OCI-LY1 (cell line): ENCODE measurements at regions not wholly inside any gene's neighbourhood (a gene's known extent, or its start where the extent isn't known, plus 50 kb on each side); places are given as distances from the start of the nearest gene placed in this dataset.

Experiments used
- H2AFZ ChIP-seq: fragments of 200-600 bp; sonication (generic), shearing (Covaris generic); 2 replicates; pipeline ENCODE4 v1.6.0; 2014; ENCODE audit warnings: antibody characterized with exemption, mild to moderate bottlenecking, low read length
- H3F3A ChIP-seq: fragments of 200-600 bp; sonication (generic), shearing (Covaris generic); 2 replicates; pipeline ENCODE4 v1.6.0; 2014; ENCODE audit warnings: mild to moderate bottlenecking, antibody characterized with exemption, low read length, moderate library complexity; ENCODE audit not compliant: insufficient read depth
- H3K27ac ChIP-seq: fragments of 200-600 bp; sonication (generic); 2 replicates; pipeline ENCODE4 v1.5.1; 2014; ENCODE audit warnings: low read length, mixed run types, mild to moderate bottlenecking, low read depth; ENCODE audit not compliant: poor library complexity, severe bottlenecking
- H3K27me3 ChIP-seq: fragments of 200-600 bp; sonication (generic); 2 replicates; pipeline ENCODE4 v1.6.0; 2014; ENCODE audit warnings: antibody characterized with exemption, mild to moderate bottlenecking, low read length, moderate library complexity; ENCODE audit not compliant: insufficient read depth
- H3K36me3 ChIP-seq: fragments of 200-600 bp; sonication (generic); 2 replicates; pipeline ENCODE4 v1.6.1; 2014; ENCODE audit warnings: mild to moderate bottlenecking, antibody characterized with exemption, low read length, moderate library complexity, mixed read lengths; ENCODE audit not compliant: insufficient read depth
- H3K4me1 ChIP-seq: fragments of 200-600 bp; sonication (generic); 2 replicates; pipeline ENCODE4 v1.5.1; 2014; ENCODE audit warnings: mild to moderate bottlenecking, low read length, moderate library complexity; ENCODE audit not compliant: insufficient read depth, severe bottlenecking
- H3K4me2 ChIP-seq: fragments of 200-600 bp; sonication (generic), shearing (Covaris generic); 2 replicates; pipeline ENCODE4 v1.6.1; 2014; ENCODE audit warnings: low read length
- H3K4me3 ChIP-seq: fragments of 200-600 bp; sonication (generic); 2 replicates; pipeline ENCODE4 v1.5.1; 2014; ENCODE audit warnings: low read length, low read depth, mild to moderate bottlenecking, mixed read lengths; ENCODE audit not compliant: poor library complexity, severe bottlenecking
- H3K79me2 ChIP-seq: fragments of 200-600 bp; shearing (Covaris generic); 2 replicates; pipeline ENCODE4 v1.6.1; 2016; ENCODE audit warnings: mixed run types, low read length, mixed read lengths; ENCODE audit not compliant: insufficient read depth
- H3K9ac ChIP-seq: fragments of 200-600 bp; sonication (generic), shearing (Covaris generic); 2 replicates; pipeline ENCODE4 v1.6.1; 2014; ENCODE audit warnings: mild to moderate bottlenecking, low read length, mixed read lengths
- H3K9me2 ChIP-seq: fragments of 200-600 bp; sonication (generic), shearing (Covaris generic); 2 replicates; pipeline ENCODE4 v1.6.1; 2014; ENCODE audit warnings: low read depth, mild to moderate bottlenecking, low read length, mixed read lengths
- H3K9me3 ChIP-seq: fragments of 200-600 bp; shearing (Covaris generic); 2 replicates; pipeline ENCODE4 v1.6.1; 2014; ENCODE audit warnings: low read length, mixed read lengths
- H4K20me1 ChIP-seq: fragments of 200-600 bp; sonication (generic), shearing (Covaris generic); 2 replicates; pipeline ENCODE4 v1.6.0; 2016; ENCODE audit warnings: mild to moderate bottlenecking, low read length; ENCODE audit not compliant: insufficient read depth
- EZH2 ChIP-seq: fragments of 200-600 bp; sonication (generic), shearing (Covaris generic); IDR thresholded peaks from 2 replicates; pipeline ENCODE4 v1.8.0; 2017; ENCODE audit warnings: borderline replicate concordance, mixed run types, mild to moderate bottlenecking, antibody characterized with exemption, low read length, moderate library complexity, mixed read lengths
- TF ChIP-seq, protein P1 (sequence below): fragments of 200-600 bp; sonication (generic), shearing (Covaris generic); IDR thresholded peaks from 2 replicates; pipeline ENCODE4 v1.5.1; 2017; ENCODE audit warnings: mild to moderate bottlenecking, antibody characterized with exemption, low read length, moderate library complexity, mixed read lengths

DNA sequence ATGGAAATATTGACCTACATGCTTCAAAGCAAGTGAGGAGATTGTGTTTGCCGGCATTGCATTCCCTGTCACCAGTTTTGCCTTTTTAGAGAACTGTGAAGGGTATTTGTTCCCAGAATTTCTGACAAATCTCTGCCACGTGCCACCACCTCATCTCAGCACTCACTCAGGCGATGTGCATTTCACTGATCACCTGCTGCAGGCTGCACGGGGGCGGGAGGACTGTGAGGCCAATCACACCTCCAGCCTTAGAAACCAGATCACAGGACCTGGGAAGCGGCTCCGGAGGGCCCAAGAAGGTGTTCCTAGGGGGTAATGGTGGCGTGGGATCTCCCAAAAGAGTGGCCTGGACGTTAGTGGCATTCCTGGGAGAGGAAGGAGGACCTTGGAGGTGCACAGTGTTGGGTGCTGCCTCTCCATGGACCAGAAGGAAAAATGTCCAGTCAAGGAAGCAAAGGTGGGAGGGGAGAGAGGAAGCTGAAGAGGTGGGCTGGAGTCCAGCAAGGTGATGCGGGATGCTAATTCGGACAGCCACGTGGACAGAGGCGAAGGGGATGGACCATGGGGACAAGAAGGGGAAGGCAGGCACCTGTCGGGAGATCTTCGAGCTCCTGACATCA is 63.6 kb upstream of the OLFM1 start:
- Histone ChIP-seq H3K4me1 (no peaks in the 10 kb centered on the region), H3K27ac (no peak overlapping the region), H2AFZ (no peak overlapping the region), H4K20me1 (no peaks in the 10 kb centered on the region), H3K36me3 (no peaks in the 10 kb centered on the region), H3K79me2 (no peaks in the 10 kb centered on the region), H3K4me2 (no peak overlapping the region), H3K27me3 (peaks cover 28% of the 10 kb centered on the region; the same call in 1 of the 2 replicates), H3K9ac (no peak overlapping the region), H3F3A (no peaks in the 10 kb centered on the region), H3K9me3 (no peaks in the 10 kb centered on the region), H3K4me3 (no peak overlapping the region), H3K9me2 (no peaks in the 10 kb centered on the region)
- TF ChIP-seq, protein P1, sequence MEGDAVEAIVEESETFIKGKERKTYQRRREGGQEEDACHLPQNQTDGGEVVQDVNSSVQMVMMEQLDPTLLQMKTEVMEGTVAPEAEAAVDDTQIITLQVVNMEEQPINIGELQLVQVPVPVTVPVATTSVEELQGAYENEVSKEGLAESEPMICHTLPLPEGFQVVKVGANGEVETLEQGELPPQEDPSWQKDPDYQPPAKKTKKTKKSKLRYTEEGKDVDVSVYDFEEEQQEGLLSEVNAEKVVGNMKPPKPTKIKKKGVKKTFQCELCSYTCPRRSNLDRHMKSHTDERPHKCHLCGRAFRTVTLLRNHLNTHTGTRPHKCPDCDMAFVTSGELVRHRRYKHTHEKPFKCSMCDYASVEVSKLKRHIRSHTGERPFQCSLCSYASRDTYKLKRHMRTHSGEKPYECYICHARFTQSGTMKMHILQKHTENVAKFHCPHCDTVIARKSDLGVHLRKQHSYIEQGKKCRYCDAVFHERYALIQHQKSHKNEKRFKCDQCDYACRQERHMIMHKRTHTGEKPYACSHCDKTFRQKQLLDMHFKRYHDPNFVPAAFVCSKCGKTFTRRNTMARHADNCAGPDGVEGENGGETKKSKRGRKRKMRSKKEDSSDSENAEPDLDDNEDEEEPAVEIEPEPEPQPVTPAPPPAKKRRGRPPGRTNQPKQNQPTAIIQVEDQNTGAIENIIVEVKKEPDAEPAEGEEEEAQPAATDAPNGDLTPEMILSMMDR, result no peak
- TF ChIP-seq EZH2, result no peak

DNA sequence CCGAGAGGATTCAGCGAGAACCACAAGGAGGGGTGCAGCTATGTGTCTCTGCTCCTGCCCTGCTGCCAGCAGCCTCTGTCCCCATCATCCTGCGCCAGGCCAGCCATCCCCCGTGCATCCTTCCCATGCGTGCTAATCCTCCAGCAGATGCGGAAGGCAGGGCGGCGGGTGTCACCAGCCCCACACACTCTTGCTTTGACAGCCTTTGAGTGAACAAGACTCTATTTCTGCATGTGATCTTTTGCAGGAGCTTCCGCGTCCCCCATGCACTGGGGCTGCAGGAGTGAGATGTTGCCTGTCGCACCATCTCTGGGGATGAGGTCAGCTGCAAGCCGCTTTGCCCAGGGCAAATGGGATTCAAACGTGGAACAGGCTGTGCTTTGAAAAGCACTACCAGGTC is 58.0 kb upstream of the OLFM1 start:
- no peak overlapping the region for H3K27ac ChIP-seq
- no peak overlapping the region for H3K4me2 ChIP-seq
- no peaks in the 10 kb centered on the region for H3K9me2 ChIP-seq
- H3K79me2 ChIP-seq, result no peaks in the 10 kb centered on the region
- no peak overlapping the region for H3K9ac ChIP-seq
- H3K4me1 ChIP-seq, result no peaks in the 10 kb centered on the region
- no peak overlapping the region for H3K4me3 ChIP-seq
- no peaks in the 10 kb centered on the region for H3F3A ChIP-seq
- H3K27me3 ChIP-seq, result peaks cover 13% of the 10 kb centered on the region; the same call in 1 of the 2 replicates
- no peaks in the 10 kb centered on the region for H3K36me3 ChIP-seq
- TF ChIP-seq, protein P1, result no peak
- no peak for TF ChIP-seq EZH2
- H2AFZ ChIP-seq, result no peak overlapping the region
- H3K9me3 ChIP-seq, result no peaks in the 10 kb centered on the region
- no peaks in the 10 kb centered on the region for H4K20me1 ChIP-seq

- H3K4me1 ChIP-seq, result no peaks in the 10 kb centered on the region
- no peaks in the 10 kb centered on the region for H3K79me2 ChIP-seq
- no peaks in the 10 kb centered on the region for H3F3A ChIP-seq
- peaks cover 9% of the 10 kb centered on the region; the same call in 1 of the 2 replicates for H3K27me3 ChIP-seq
- no peaks in the 10 kb centered on the region for H3K9me2 ChIP-seq
- H3K36me3 ChIP-seq, result no peaks in the 10 kb centered on the region
- TF ChIP-seq EZH2, result no peak
- TF ChIP-seq, protein P1, result no peak
- no peaks in the 10 kb centered on the region for H3K9me3 ChIP-seq
- H4K20me1 ChIP-seq, result no peaks in the 10 kb centered on the region
- no peak overlapping the region for H3K4me3 ChIP-seq
- H3K9ac ChIP-seq, result no peak overlapping the region
- no peak overlapping the region for H3K27ac ChIP-seq
- H3K4me2 ChIP-seq, result no peak overlapping the region
- H2AFZ ChIP-seq, result no peak overlapping the region
Measured at GRCh38 chr9:135029871-135030565, 57.5 kb upstream of the OLFM1 start.
